ENCODE measurements at regions not wholly inside any gene's neighbourhood (a gene's known extent, or its start where the extent isn't known, plus 50 kb on each side); places are given as distances from the start of the nearest gene placed in this dataset.

DNA sequence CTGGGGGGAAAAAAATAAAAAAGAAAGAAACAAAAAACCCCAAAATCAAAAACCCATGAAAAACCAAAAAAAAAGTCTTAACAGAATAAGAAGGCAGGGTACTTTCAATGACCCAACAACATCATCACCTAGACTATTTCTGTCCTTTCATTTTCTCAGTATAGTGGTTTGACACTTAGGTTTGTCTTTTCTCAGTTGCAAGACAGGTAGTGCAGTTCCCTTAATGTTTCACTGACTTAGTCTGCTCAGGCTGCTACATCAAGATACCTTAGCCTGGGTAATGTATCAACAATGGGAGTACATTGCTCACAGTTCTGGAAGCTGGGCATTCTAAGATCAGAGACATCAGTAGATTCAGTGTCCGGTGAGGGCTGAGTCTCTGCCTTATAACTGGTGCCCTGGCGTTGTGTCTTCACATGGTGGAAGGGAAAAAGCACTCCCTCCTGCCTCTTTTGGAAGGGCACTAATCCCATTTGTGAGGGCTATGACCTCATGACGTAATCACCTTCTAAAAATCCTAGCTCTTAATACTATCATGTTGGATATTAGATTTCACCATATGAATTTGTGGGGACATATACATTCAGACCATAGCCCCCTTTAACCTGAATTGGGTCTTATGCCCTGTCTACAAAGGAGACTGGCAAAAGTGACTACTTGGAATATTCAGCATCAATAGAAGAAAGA, 362.3 kb upstream of the RBFOX1 start:
- Histone ChIP-seq H3K79me2 (ENCODE audit: insufficient read depth, low read length) (no peaks in the 10 kb centered on the region), H4K20me1 (ENCODE audit: insufficient read depth) (no peaks in the 10 kb centered on the region), H3K4me2 (ENCODE audit: low read length) (no peak overlapping the region), H3K9ac (ENCODE audit: low read length) (no peak overlapping the region), H3K4me1 (ENCODE audit: control insufficient read depth in 1 of 2, insufficient read depth in 2 of 2, low read length in 2 of 2) (no peaks in the 10 kb centered on the region), H3K9me2 (ENCODE audit: insufficient read depth) (no peaks in the 10 kb centered on the region), H3K27me3 (ENCODE audit: insufficient read depth, low read length) (no peaks in the 10 kb centered on the region), H3K9me3 (ENCODE audit: control insufficient read depth in 1 of 2, insufficient read depth in 1 of 2, low read depth in 1 of 2, low read length in 2 of 2) (no peaks in the 10 kb centered on the region; a peak in 2 of 4 replicates), H2AFZ (ENCODE audit: low read depth, low read length, poor library complexity, severe bottlenecking) (no peak overlapping the region), H3K27ac (ENCODE audit: low read depth, low read length) (no peak overlapping the region), H3K4me3 (replicated peaks in 1 of 2; ENCODE audit: low read depth in 1 of 2, low read length in 2 of 2) (no peak overlapping the region), H3K36me3 (ENCODE audit: control insufficient read depth in 1 of 2, insufficient read depth in 2 of 2, low read length in 2 of 2) (no peaks in the 10 kb centered on the region)
- intact Hi-C loops (cut with micrococcal nuclease), result no loop called here
- DNase-seq (ENCODE audit: low read depth, low spot score), result no peak
- ChIA-PET POLR2A (no interaction called here), RAD21 (ENCODE audit: low non-redundant PET in 1 of 2, low total read pairs in 2 of 2, uncharacterized antibody in 2 of 2, unreplicated experiment in 2 of 2) (no interaction called here), CTCF (no interaction called here)
- BruUV-seq (replicated peaks), result no TSS peak
- ATAC-seq, result no peak
- TF ChIP-seq POLR2AphosphoS5 (IDR thresholded peaks at IDR 0.05; ENCODE audit: low read depth, low read length) (no peak), EGR1 (IDR thresholded peaks at IDR 0.05; ENCODE audit: low read depth) (no peak), SRF (IDR thresholded peaks at IDR 0.05; ENCODE audit: low read depth) (no peak), CBX3 (IDR thresholded peaks at IDR 0.05; ENCODE audit: low read depth) (no peak), POLR2A (IDR thresholded peaks at IDR 0.05; ENCODE audit: borderline replicate concordance, extremely low read depth, insufficient read depth, insufficient read length) (no peak)

DNA sequence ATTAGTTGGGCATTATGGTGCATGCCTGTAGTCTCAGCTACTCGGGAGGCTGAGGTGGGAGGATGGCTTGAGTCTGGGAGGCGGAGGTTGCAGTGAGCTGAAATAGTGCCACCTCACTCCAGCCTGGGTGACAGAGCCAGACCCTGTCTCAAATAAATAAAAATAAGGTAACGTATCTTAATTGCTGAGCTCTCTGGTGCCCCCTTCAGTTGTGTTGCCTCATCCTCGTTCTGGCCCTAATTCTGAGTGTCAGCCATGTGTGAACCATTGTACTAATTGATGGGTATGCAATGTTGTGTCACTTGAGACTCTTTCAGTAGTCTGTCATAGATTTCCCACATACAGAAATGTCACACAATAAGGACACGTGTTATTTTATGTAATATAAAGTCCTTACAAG, 363.1 kb upstream of the RBFOX1 start:
- intact Hi-C loops (cut with micrococcal nuclease), result no loop called here
- Histone ChIP-seq H3K9me2 (ENCODE audit: insufficient read depth) (no peaks in the 10 kb centered on the region), H3K27ac (ENCODE audit: low read depth, low read length) (no peak overlapping the region), H3K27me3 (ENCODE audit: insufficient read depth, low read length) (no peaks in the 10 kb centered on the region), H3K36me3 (ENCODE audit: control insufficient read depth in 1 of 2, insufficient read depth in 2 of 2, low read length in 2 of 2) (no peaks in the 10 kb centered on the region), H4K20me1 (ENCODE audit: insufficient read depth) (no peaks in the 10 kb centered on the region), H3K4me1 (ENCODE audit: control insufficient read depth in 1 of 2, insufficient read depth in 2 of 2, low read length in 2 of 2) (no peaks in the 10 kb centered on the region), H2AFZ (ENCODE audit: low read depth, low read length, poor library complexity, severe bottlenecking) (no peak overlapping the region), H3K4me2 (ENCODE audit: low read length) (no peak overlapping the region), H3K4me3 (replicated peaks in 1 of 2; ENCODE audit: low read depth in 1 of 2, low read length in 2 of 2) (no peak overlapping the region), H3K9me3 (ENCODE audit: control insufficient read depth in 1 of 2, insufficient read depth in 1 of 2, low read depth in 1 of 2, low read length in 2 of 2) (no peaks in the 10 kb centered on the region; a peak in 2 of 4 replicates), H3K79me2 (ENCODE audit: insufficient read depth, low read length) (no peaks in the 10 kb centered on the region), H3K9ac (ENCODE audit: low read length) (no peak overlapping the region)
- no peak for DNase-seq (ENCODE audit: low read depth, low spot score)
- ChIA-PET CTCF (no interaction called here), RAD21 (ENCODE audit: low non-redundant PET in 1 of 2, low total read pairs in 2 of 2, uncharacterized antibody in 2 of 2, unreplicated experiment in 2 of 2) (no interaction called here), POLR2A (no interaction called here)
- no peak for ATAC-seq
- no TSS peak for BruUV-seq (replicated peaks)
- TF ChIP-seq EZH2phosphoT487 (IDR thresholded peaks at IDR 0.05; ENCODE audit: borderline replicate concordance) (no peak), ZBTB33 (IDR thresholded peaks at IDR 0.05; ENCODE audit: extremely low read depth, insufficient replicate concordance, low read length) (no peak), ATF3 (IDR thresholded peaks at IDR 0.05) (no peak), TCF7L2 (IDR thresholded peaks at IDR 0.05; ENCODE audit: borderline replicate concordance, extremely low read depth, insufficient read depth, insufficient read length) (no peak), ZNF274 (IDR thresholded peaks at IDR 0.05; ENCODE audit: low read depth, low read length) (no peak), POLR2A (IDR thresholded peaks at IDR 0.05; ENCODE audit: borderline replicate concordance, extremely low read depth, insufficient read depth, insufficient read length) (no peak), RAD21 (IDR thresholded peaks at IDR 0.05; ENCODE audit: low read depth) (no peak), JUND (IDR thresholded peaks at IDR 0.05) (no peak), EGR1 (IDR thresholded peaks at IDR 0.05; ENCODE audit: low read depth) (no peak), YY1 (IDR thresholded peaks at IDR 0.05; ENCODE audit: extremely low read depth, insufficient replicate concordance, low read depth, low read length) (no peak)
- TF ChIP-seq, protein P1, sequence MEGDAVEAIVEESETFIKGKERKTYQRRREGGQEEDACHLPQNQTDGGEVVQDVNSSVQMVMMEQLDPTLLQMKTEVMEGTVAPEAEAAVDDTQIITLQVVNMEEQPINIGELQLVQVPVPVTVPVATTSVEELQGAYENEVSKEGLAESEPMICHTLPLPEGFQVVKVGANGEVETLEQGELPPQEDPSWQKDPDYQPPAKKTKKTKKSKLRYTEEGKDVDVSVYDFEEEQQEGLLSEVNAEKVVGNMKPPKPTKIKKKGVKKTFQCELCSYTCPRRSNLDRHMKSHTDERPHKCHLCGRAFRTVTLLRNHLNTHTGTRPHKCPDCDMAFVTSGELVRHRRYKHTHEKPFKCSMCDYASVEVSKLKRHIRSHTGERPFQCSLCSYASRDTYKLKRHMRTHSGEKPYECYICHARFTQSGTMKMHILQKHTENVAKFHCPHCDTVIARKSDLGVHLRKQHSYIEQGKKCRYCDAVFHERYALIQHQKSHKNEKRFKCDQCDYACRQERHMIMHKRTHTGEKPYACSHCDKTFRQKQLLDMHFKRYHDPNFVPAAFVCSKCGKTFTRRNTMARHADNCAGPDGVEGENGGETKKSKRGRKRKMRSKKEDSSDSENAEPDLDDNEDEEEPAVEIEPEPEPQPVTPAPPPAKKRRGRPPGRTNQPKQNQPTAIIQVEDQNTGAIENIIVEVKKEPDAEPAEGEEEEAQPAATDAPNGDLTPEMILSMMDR (IDR thresholded peaks at IDR 0.05 in 2 of 3, conservative IDR thresholded peaks at IDR 0.05 in 1 of 3; ENCODE audit: borderline replicate concordance in 1 of 3, insufficient read depth in 1 of 3, low read depth in 2 of 3, low read length in 2 of 3), result no peak
